ENCODE measurements at regions not wholly inside any gene's neighbourhood (a gene's known extent, or its start where the extent isn't known, plus 50 kb on each side); places are given as distances from the start of the nearest gene placed in this dataset.

- TF ChIP-seq, protein P1, sequence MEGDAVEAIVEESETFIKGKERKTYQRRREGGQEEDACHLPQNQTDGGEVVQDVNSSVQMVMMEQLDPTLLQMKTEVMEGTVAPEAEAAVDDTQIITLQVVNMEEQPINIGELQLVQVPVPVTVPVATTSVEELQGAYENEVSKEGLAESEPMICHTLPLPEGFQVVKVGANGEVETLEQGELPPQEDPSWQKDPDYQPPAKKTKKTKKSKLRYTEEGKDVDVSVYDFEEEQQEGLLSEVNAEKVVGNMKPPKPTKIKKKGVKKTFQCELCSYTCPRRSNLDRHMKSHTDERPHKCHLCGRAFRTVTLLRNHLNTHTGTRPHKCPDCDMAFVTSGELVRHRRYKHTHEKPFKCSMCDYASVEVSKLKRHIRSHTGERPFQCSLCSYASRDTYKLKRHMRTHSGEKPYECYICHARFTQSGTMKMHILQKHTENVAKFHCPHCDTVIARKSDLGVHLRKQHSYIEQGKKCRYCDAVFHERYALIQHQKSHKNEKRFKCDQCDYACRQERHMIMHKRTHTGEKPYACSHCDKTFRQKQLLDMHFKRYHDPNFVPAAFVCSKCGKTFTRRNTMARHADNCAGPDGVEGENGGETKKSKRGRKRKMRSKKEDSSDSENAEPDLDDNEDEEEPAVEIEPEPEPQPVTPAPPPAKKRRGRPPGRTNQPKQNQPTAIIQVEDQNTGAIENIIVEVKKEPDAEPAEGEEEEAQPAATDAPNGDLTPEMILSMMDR (IDR thresholded peaks at IDR 0.05): no peak
- TF ChIP-seq HDAC2 (IDR thresholded peaks at IDR 0.05): no peak
- no peak for TF ChIP-seq JUNB (IDR thresholded peaks at IDR 0.05)
- TF ChIP-seq, protein P2, sequence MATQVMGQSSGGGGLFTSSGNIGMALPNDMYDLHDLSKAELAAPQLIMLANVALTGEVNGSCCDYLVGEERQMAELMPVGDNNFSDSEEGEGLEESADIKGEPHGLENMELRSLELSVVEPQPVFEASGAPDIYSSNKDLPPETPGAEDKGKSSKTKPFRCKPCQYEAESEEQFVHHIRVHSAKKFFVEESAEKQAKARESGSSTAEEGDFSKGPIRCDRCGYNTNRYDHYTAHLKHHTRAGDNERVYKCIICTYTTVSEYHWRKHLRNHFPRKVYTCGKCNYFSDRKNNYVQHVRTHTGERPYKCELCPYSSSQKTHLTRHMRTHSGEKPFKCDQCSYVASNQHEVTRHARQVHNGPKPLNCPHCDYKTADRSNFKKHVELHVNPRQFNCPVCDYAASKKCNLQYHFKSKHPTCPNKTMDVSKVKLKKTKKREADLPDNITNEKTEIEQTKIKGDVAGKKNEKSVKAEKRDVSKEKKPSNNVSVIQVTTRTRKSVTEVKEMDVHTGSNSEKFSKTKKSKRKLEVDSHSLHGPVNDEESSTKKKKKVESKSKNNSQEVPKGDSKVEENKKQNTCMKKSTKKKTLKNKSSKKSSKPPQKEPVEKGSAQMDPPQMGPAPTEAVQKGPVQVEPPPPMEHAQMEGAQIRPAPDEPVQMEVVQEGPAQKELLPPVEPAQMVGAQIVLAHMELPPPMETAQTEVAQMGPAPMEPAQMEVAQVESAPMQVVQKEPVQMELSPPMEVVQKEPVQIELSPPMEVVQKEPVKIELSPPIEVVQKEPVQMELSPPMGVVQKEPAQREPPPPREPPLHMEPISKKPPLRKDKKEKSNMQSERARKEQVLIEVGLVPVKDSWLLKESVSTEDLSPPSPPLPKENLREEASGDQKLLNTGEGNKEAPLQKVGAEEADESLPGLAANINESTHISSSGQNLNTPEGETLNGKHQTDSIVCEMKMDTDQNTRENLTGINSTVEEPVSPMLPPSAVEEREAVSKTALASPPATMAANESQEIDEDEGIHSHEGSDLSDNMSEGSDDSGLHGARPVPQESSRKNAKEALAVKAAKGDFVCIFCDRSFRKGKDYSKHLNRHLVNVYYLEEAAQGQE (IDR thresholded peaks at IDR 0.05): no peak
- no peak for TF ChIP-seq POLR2AphosphoS2 (conservative IDR thresholded peaks at IDR 0.05; ENCODE audit: low read length)
- no peak for TF ChIP-seq ELK1 (IDR thresholded peaks at IDR 0.05; ENCODE audit: low read depth, low read length)
- no peak for TF ChIP-seq CBX8 (IDR thresholded peaks at IDR 0.05)
- TF ChIP-seq CEBPB (IDR thresholded peaks at IDR 0.05): no peak
- TF ChIP-seq CHD2 (IDR thresholded peaks at IDR 0.05; ENCODE audit: low read length, partially characterized antibody): no peak
- TF ChIP-seq RFX5 (IDR thresholded peaks at IDR 0.05): no peak
Measured at GRCh38 chr1:238334170-238334569, 443.4 kb upstream of the ZP4 start.
